ENCODE measurements at regions not wholly inside any gene's neighbourhood (a gene's known extent, or its start where the extent isn't known, plus 50 kb on each side); places are given as distances from the start of the nearest gene placed in this dataset.

- DNase-seq (ENCODE audit: low read depth) = no peak
Observed at GRCh38 chr7:18201350-18201749, 173.7 kb upstream of the PRPS1L1 start.

GRCh38 chr7:18202315-18203045, 174.8 kb upstream of the PRPS1L1 start:
- DNase-seq (ENCODE audit: low read depth) = no peak

GRCh38 chr7:18206331-18206730, 178.7 kb upstream of the PRPS1L1 start:
- no peak for DNase-seq (ENCODE audit: low read depth)

GRCh38 chr7:18208921-18209320, 181.3 kb upstream of the PRPS1L1 start:
- DNase-seq (ENCODE audit: low read depth) = no peak

GRCh38 chr7:18210377-18210776, 182.7 kb upstream of the PRPS1L1 start:
- no peak for DNase-seq (ENCODE audit: low read depth)

GRCh38 chr7:18210788-18211187, 183.1 kb upstream of the PRPS1L1 start:
- no peak for DNase-seq (ENCODE audit: low read depth)

GRCh38 chr7:18212308-18212707, 184.7 kb upstream of the PRPS1L1 start:
- DNase-seq (ENCODE audit: low read depth) = no peak

- DNase-seq (ENCODE audit: low read depth) = peak; percentile 11
Observed at GRCh38 chr7:18212758-18213157, 185.1 kb upstream of the PRPS1L1 start.

GRCh38 chr7:18213652-18214051, 186.0 kb upstream of the PRPS1L1 start:
- DNase-seq (ENCODE audit: low read depth) = no peak

GRCh38 chr7:18216270-18216669, 188.6 kb upstream of the PRPS1L1 start:
- DNase-seq (ENCODE audit: low read depth) = no peak

- peak; percentile 3 for DNase-seq (ENCODE audit: low read depth)
Observed at GRCh38 chr7:18221377-18222293, 194.0 kb upstream of the PRPS1L1 start.

GRCh38 chr7:18222636-18223035, 195.0 kb upstream of the PRPS1L1 start:
- no peak for DNase-seq (ENCODE audit: low read depth)

GRCh38 chr7:18224138-18224537, 196.5 kb upstream of the PRPS1L1 start:
- no peak for DNase-seq (ENCODE audit: low read depth)

GRCh38 chr7:18225067-18225466, 197.4 kb upstream of the PRPS1L1 start:
- no peak for DNase-seq (ENCODE audit: low read depth)

- DNase-seq (ENCODE audit: low read depth) = no peak
Observed at GRCh38 chr7:18226598-18226997, 199.0 kb upstream of the PRPS1L1 start.

- DNase-seq (ENCODE audit: low read depth) = no peak
Observed at GRCh38 chr7:18228686-18229085, 201.0 kb upstream of the PRPS1L1 start.

GRCh38 chr7:18230271-18230670, 202.6 kb upstream of the PRPS1L1 start:
- no peak for DNase-seq (ENCODE audit: low read depth)

GRCh38 chr7:18231854-18232253, 204.2 kb upstream of the PRPS1L1 start:
- no peak for DNase-seq (ENCODE audit: low read depth)

- no peak for DNase-seq (ENCODE audit: low read depth)
Observed at GRCh38 chr7:18234519-18234918, 206.9 kb upstream of the PRPS1L1 start.

- DNase-seq (ENCODE audit: low read depth) = no peak
Observed at GRCh38 chr7:18235819-18236218, 208.2 kb upstream of the PRPS1L1 start.

- no peak for DNase-seq (ENCODE audit: low read depth)
Observed at GRCh38 chr7:18239212-18239611, 211.6 kb upstream of the PRPS1L1 start.

- DNase-seq (ENCODE audit: low read depth) = no peak
Observed at GRCh38 chr7:18241543-18242231, 214.0 kb upstream of the PRPS1L1 start.

- no peak for DNase-seq (ENCODE audit: low read depth)
Observed at GRCh38 chr7:18243731-18244130, 216.1 kb upstream of the PRPS1L1 start.
